ENCODE measurements at regions not wholly inside any gene's neighbourhood (a gene's known extent, or its start where the extent isn't known, plus 50 kb on each side); places are given as distances from the start of the nearest gene placed in this dataset.

DNA sequence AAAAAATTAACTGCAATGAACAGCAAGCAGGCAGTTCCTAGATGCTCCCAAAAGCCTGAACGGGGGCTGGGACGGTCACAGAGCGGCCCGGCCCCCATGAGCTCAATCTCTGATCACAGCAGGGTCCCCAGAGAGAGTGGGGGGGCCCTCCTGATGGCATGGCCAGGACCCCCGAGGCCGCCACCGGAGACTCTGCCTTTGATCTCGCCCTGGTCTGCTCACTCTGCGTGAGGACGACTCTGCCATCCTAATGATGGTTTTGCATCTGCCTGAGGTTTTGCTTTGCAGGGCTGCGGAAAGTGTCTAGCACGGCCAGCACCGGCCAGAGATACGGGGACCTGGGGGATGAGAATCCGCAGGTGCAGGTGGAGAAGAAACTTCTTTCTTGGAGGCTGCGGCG is 103.8 kb downstream of the SHOX start:
- no peak overlapping the region for H3K27ac ChIP-seq (ENCODE audit: control insufficient read depth, insufficient read depth)

DNA sequence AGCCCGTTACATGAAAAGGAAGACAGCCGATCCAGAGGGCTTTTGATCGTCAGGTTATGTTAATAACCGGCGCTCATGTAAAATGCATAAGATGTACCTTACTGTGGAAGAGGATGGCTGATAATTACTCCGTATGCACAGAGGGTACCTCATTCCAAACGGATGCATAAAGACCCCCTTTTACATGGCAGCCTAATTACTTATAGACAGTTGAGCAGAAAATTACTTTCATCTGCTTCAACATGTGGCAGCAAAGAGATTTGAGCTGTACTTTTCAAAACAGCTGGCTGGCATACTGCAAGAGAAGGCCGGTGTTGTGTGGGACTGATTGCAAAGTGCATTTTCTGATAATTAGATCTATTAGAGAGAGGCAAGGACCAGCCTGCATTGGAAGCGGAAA is 103.4 kb downstream of the SHOX start:
- FAIRE-seq = no peak
- no peak overlapping the region for H3K4me2 ChIP-seq (ENCODE audit: control insufficient read depth, insufficient read depth)
- no peak overlapping the region for H2AFZ ChIP-seq (ENCODE audit: control insufficient read depth, low read depth, low read length)
- no peak for ATAC-seq
- H3K27ac ChIP-seq (ENCODE audit: control insufficient read depth, insufficient read depth) = no peak overlapping the region
- intact Hi-C loops (cut with micrococcal nuclease; ENCODE audit: unreplicated experiment) (no loop called here), in situ Hi-C loops (cut with MboI) (no loop called here)
- DNase-seq (ENCODE audit: low read depth, low spot score) = no peak
- ChIA-PET CTCF (no interaction called here), RAD21 (ENCODE audit: unreplicated experiment) (no interaction called here), SMC1A (ENCODE audit: uncharacterized antibody, unreplicated experiment) (no interaction called here), POLR2A (no interaction called here)
- H3K4me3 ChIP-seq = no peak overlapping the region
- no peaks in the 10 kb centered on the region for H3K27me3 ChIP-seq (replicated peaks in 1 of 2; ENCODE audit: control insufficient read depth in 2 of 2, insufficient read depth in 2 of 2, low read length in 1 of 2)
- H3K9ac ChIP-seq (ENCODE audit: control insufficient read depth, insufficient read depth, low read length) = no peak overlapping the region
- 55% methylated on average over 9 of the region's 9 CpGs for WGBS (ENCODE audit: insufficient coverage, insufficient replicate concordance, low lambda C conversion rate, missing lambda C conversion rate)
- no TSS peak for BruUV-seq (replicated peaks)
- H3K9me3 ChIP-seq (replicated peaks; ENCODE audit: control insufficient read depth, insufficient read depth, low read length) = no peaks in the 10 kb centered on the region; the same call in 1 of the 3 replicates
- no peaks in the 10 kb centered on the region for H3K36me3 ChIP-seq (ENCODE audit: control insufficient read depth in 2 of 2, insufficient read depth in 2 of 2, low read length in 1 of 2)
- no peaks in the 10 kb centered on the region for H3K79me2 ChIP-seq (ENCODE audit: control insufficient read depth, insufficient read depth, low read length)
- H3K4me1 ChIP-seq (ENCODE audit: control insufficient read depth, insufficient read depth, low read length) = no peaks in the 10 kb centered on the region
- H4K20me1 ChIP-seq (ENCODE audit: control insufficient read depth, insufficient read depth) = no peaks in the 10 kb centered on the region
- TF ChIP-seq, protein P1, sequence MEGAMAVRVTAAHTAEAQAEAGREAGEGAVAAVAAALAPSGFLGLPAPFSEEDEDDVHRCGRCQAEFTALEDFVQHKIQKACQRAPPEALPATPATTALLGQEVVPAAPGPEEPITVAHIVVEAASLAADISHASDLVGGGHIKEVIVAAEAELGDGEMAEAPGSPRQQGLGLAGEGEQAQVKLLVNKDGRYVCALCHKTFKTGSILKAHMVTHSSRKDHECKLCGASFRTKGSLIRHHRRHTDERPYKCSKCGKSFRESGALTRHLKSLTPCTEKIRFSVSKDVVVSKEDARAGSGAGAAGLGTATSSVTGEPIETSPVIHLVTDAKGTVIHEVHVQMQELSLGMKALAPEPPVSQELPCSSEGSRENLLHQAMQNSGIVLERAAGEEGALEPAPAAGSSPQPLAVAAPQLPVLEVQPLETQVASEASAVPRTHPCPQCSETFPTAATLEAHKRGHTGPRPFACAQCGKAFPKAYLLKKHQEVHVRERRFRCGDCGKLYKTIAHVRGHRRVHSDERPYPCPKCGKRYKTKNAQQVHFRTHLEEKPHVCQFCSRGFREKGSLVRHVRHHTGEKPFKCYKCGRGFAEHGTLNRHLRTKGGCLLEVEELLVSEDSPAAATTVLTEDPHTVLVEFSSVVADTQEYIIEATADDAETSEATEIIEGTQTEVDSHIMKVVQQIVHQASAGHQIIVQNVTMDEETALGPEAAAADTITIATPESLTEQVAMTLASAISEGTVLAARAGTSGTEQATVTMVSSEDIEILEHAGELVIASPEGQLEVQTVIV (IDR thresholded peaks at IDR 0.05; ENCODE audit: borderline replicate concordance, partially characterized antibody) = no peak
- TF ChIP-seq SMAD1 (IDR thresholded peaks at IDR 0.05; ENCODE audit: low read depth, partially characterized antibody) = no peak
- TF ChIP-seq, protein P2, sequence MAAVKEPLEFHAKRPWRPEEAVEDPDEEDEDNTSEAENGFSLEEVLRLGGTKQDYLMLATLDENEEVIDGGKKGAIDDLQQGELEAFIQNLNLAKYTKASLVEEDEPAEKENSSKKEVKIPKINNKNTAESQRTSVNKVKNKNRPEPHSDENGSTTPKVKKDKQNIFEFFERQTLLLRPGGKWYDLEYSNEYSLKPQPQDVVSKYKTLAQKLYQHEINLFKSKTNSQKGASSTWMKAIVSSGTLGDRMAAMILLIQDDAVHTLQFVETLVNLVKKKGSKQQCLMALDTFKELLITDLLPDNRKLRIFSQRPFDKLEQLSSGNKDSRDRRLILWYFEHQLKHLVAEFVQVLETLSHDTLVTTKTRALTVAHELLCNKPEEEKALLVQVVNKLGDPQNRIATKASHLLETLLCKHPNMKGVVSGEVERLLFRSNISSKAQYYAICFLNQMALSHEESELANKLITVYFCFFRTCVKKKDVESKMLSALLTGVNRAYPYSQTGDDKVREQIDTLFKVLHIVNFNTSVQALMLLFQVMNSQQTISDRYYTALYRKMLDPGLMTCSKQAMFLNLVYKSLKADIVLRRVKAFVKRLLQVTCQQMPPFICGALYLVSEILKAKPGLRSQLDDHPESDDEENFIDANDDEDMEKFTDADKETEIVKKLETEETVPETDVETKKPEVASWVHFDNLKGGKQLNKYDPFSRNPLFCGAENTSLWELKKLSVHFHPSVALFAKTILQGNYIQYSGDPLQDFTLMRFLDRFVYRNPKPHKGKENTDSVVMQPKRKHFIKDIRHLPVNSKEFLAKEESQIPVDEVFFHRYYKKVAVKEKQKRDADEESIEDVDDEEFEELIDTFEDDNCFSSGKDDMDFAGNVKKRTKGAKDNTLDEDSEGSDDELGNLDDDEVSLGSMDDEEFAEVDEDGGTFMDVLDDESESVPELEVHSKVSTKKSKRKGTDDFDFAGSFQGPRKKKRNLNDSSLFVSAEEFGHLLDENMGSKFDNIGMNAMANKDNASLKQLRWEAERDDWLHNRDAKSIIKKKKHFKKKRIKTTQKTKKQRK (IDR thresholded peaks at IDR 0.05; ENCODE audit: low read depth, low read length) = no peak
- TF ChIP-seq CBX5 (IDR thresholded peaks at IDR 0.05; ENCODE audit: low read depth) = no peak
- TF ChIP-seq RCOR1 (conservative IDR thresholded peaks at IDR 0.05; ENCODE audit: low read depth, low read length) = no peak
- no peak for TF ChIP-seq RFX5 (IDR thresholded peaks at IDR 0.05; ENCODE audit: low read depth, low read length)

More for the DNA sequence above, 103.8 kb downstream of the SHOX start:
- DNase-seq (ENCODE audit: low read depth, low spot score) (no peak), FAIRE-seq (no peak), ATAC-seq (no peak)
- Histone ChIP-seq H2AFZ (ENCODE audit: control insufficient read depth, low read depth, low read length) (no peak overlapping the region), H3K9ac (ENCODE audit: control insufficient read depth, insufficient read depth, low read length) (no peak overlapping the region), H3K4me1 (ENCODE audit: control insufficient read depth, insufficient read depth, low read length) (no peaks in the 10 kb centered on the region), H3K4me2 (ENCODE audit: control insufficient read depth, insufficient read depth) (no peak overlapping the region), H4K20me1 (ENCODE audit: control insufficient read depth, insufficient read depth) (no peaks in the 10 kb centered on the region), H3K4me3 (no peak overlapping the region), H3K79me2 (ENCODE audit: control insufficient read depth, insufficient read depth, low read length) (no peaks in the 10 kb centered on the region), H3K36me3 (ENCODE audit: control insufficient read depth in 2 of 2, insufficient read depth in 2 of 2, low read length in 1 of 2) (no peaks in the 10 kb centered on the region), H3K9me3 (replicated peaks; ENCODE audit: control insufficient read depth, insufficient read depth, low read length) (no peaks in the 10 kb centered on the region; the same call in 1 of the 3 replicates), H3K27me3 (replicated peaks in 1 of 2; ENCODE audit: control insufficient read depth in 2 of 2, insufficient read depth in 2 of 2, low read length in 1 of 2) (no peaks in the 10 kb centered on the region)
- 46% methylated on average over 16 of the region's 17 CpGs for WGBS (ENCODE audit: insufficient coverage, insufficient replicate concordance, low lambda C conversion rate, missing lambda C conversion rate)
- no TSS peak for BruUV-seq (replicated peaks)
- TF ChIP-seq ZZZ3 (IDR thresholded peaks at IDR 0.05; ENCODE audit: control insufficient read depth, insufficient read length, low read depth) (no peak), RUNX3 (IDR thresholded peaks at IDR 0.05; ENCODE audit: low read length) (no peak), BACH1 (IDR thresholded peaks at IDR 0.05; ENCODE audit: borderline replicate concordance) (no peak)
- intact Hi-C loops (cut with micrococcal nuclease; ENCODE audit: unreplicated experiment) (no loop called here), in situ Hi-C loops (cut with MboI) (no loop called here)
- ChIA-PET RAD21 (ENCODE audit: unreplicated experiment) (no interaction called here), POLR2A (no interaction called here), CTCF (no interaction called here), SMC1A (ENCODE audit: uncharacterized antibody, unreplicated experiment) (no interaction called here)
